Transverse colon (tissue), 4 donors: ENCODE measurements at regions not wholly inside any gene's neighbourhood (a gene's known extent, or its start where the extent isn't known, plus 50 kb on each side); places are given as distances from the start of the nearest gene placed in this dataset.

Experiments used
- EP300 ChIP-seq: sonication (generic); formaldehyde crosslinking; IDR thresholded peaks from one replicate; pipeline ENCODE4 v1.6.1; 2017; ENCODE audit warnings: antibody characterized with exemption, low read depth
- POLR2AphosphoS5 ChIP-seq, 3 donors: sonication (generic); formaldehyde crosslinking; IDR thresholded peaks; one replicate each; pipeline ENCODE4 v1.6.1; 2016; ENCODE audit warnings: antibody characterized with exemption in 3 of 3
- TF ChIP-seq, protein P1 (sequence below), 5 experiments: fragments of 200-600 bp in 3 of 5; fragments of 450-650 bp in 2 of 5; sonication (generic) in 3 of 5; IDR thresholded peaks; 1 replicate in 2 of 5; 2 replicates in 3 of 5; pipeline ENCODE4 v1.5.1; 2016 to 2017; ENCODE audit warnings: antibody characterized with exemption in 5 of 5, inconsistent platforms in 3 of 5, mild to moderate bottlenecking in 2 of 5, moderate library complexity in 1 of 5

DNA sequence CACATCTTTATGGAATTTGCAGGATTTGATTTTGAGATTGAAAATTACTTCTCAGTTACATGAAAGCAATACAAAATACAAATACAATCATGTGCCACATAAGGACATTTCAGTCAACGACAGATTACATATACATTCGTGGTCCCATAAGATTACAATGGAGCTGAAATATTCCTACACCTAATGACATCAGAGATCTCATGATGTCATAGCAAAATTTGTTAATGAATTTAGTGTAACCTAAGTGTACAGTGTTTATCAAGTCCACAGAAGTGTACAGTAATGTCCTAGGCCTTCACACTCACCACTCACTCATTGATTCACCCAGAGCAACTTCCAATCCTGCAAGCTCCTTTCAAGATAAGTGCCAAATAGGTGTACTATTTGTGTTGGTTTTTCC, 126.5 kb downstream of the GPAM start:
- TF ChIP-seq, protein P1, sequence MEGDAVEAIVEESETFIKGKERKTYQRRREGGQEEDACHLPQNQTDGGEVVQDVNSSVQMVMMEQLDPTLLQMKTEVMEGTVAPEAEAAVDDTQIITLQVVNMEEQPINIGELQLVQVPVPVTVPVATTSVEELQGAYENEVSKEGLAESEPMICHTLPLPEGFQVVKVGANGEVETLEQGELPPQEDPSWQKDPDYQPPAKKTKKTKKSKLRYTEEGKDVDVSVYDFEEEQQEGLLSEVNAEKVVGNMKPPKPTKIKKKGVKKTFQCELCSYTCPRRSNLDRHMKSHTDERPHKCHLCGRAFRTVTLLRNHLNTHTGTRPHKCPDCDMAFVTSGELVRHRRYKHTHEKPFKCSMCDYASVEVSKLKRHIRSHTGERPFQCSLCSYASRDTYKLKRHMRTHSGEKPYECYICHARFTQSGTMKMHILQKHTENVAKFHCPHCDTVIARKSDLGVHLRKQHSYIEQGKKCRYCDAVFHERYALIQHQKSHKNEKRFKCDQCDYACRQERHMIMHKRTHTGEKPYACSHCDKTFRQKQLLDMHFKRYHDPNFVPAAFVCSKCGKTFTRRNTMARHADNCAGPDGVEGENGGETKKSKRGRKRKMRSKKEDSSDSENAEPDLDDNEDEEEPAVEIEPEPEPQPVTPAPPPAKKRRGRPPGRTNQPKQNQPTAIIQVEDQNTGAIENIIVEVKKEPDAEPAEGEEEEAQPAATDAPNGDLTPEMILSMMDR (IDR thresholded peaks at IDR 0.05), result no peak
- no peak for TF ChIP-seq EP300
- TF ChIP-seq POLR2AphosphoS5 (IDR thresholded peaks at IDR 0.05), result no peak
